ENCODE measurements at regions not wholly inside any gene's neighbourhood (a gene's known extent, or its start where the extent isn't known, plus 50 kb on each side); places are given as distances from the start of the nearest gene placed in this dataset.

- DNase-seq: peak; percentile 2
Measured at GRCh38 chr3:127049393-127049792, 66.5 kb downstream of the PLXNA1 start.

GRCh38 chr3:127050733-127051132 is 67.8 kb downstream of the PLXNA1 start:
- DNase-seq: no peak

DNA sequence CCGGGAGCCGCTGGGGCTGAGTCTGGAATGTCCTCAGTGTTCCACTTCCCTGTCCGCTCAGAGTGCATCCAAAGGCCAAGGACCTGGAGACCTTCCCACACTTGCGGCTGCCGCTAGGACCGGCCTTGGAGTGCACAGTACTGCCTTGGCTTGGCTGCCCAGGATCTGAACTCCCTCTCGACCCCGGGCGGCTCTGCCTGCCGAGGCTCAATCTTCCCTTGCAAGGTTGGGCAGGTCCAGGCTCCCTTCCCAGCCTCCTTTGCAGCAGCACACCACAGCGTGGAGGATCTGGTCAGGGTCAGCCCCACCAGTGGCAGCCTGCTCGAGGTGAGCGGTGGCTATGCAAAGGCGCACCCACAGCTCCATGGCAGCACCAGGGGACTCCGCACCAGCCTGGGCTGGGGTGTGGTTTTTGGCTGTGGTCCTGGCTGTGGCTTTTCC is 69.2 kb downstream of the PLXNA1 start:
- DNase-seq: no peak

DNA sequence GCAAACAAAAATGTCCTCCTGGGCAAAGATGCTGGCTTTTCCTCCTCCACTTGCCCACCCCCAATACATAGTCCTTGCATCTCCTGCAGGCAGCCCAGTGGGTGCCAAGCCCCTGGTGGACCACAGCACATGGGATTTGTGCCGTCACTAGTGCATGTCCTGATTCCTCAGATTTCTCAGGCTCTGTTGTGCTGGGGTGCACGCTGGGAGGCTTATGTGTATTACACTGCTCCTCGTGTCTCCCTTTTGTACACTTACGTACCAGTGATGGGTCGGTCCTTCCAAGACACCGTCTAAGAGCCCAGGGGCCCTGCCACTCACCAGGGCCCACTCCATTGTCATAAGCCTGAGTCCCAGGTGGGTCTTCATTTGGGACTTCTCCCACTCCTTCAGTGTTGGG is 70.1 kb downstream of the PLXNA1 start:
- DNase-seq: peak; percentile 4

- DNase-seq: peak; percentile 2
Measured at GRCh38 chr3:127053450-127053849, 70.5 kb downstream of the PLXNA1 start.

GRCh38 chr3:127053979-127054378 is 71.1 kb downstream of the PLXNA1 start:
- peak; percentile 5 for DNase-seq

DNA sequence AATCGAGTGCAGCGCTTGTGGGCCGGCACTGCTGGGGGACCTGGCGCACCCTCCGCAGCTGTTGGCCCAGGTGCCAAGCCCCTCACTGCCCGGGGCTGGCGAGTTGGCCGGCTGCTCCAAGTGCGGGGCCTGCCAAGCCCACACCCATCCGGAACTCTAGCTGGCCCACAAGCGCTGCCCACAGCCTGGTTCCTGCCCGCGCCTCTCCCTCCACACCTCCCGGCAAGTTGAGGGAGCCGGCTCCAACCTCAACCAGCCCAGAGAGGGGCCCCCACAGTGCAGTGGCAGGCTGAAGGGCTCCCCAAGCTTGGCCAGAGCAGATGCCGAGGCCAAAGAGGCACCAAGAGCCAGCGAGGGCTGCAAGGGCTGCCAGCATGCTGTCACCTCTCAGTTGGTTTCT is 73.4 kb downstream of the PLXNA1 start:
- peak; percentile 10 for DNase-seq

DNA sequence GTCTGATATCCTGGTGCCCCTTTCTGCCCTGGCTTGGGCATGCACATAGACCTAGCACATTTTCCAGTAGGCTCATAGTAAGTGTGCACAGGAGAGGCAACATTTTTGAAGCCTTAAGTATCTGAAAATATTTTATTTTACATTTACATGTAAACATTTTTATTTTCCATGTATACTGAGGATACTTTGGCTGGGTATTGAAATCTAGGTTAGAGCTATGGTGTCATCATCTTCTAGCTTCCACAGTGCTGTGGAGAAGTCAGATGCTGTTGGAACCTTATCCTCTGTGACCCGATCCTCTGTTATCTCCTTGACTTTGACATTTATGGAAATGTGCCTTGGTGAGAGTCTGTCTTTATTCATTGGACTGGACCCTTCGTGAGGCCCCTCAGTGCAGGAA is 74.1 kb downstream of the PLXNA1 start:
- no peak for DNase-seq

DNA sequence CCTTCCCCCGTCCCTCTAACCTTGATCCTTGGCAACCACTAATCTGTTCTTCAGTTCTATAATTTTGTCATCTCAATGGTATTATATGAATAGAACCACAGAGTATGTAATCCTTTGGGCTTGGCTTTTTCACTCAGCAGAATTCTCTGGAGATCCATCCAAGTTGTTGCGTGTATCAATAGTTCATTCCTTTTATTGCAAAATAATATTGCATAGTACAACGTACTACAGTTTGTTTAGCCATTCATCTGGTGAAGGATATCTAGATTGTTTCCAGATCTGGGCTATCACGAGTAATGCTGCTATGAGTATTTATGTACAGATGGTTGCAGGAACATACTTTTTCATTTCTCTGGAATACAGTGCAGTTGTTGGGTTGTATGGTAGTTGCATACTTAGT is 76.2 kb downstream of the PLXNA1 start:
- DNase-seq: no peak

DNA sequence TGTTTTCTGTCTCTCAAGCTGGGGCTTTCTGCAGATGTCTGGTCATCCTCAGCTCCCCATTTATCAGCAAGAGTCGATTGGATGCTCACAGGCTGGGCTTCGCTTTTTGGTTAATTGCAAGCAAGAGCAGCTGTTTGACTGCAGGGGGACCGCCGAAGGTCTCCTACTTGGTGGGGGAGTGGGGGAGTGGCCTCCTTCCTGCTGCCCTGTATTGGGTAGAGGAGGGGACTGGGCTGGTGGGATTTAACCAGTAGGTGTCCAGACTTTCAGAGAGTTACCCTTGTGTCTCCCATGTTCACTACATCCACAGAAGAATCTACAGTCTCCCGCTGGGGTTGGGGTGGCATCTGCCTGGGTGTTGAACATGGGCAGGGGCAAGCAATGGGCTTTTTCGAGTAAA is 78.7 kb downstream of the PLXNA1 start:
- no peak for DNase-seq

- DNase-seq: no peak
Measured at GRCh38 chr3:127062926-127063325, 80.0 kb downstream of the PLXNA1 start.

DNA sequence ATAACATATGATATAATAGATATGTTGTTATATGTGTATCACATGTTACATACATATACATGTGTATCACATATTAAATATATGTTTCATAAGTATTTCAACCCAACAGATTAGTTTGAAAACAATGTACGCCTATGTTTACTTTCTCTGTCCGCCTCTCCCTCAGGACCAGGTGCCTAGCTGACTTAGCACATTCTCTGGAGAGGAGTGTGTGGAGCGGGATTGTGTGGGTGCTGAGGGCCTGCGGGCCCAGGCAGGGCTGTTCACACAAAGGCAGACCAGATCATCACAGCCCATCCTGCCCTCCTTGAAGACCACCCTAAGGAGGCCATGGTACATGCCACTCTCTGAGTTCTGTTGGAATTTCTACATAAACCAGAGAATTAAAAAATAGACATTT is 81.0 kb downstream of the PLXNA1 start:
- DNase-seq: no peak

DNA sequence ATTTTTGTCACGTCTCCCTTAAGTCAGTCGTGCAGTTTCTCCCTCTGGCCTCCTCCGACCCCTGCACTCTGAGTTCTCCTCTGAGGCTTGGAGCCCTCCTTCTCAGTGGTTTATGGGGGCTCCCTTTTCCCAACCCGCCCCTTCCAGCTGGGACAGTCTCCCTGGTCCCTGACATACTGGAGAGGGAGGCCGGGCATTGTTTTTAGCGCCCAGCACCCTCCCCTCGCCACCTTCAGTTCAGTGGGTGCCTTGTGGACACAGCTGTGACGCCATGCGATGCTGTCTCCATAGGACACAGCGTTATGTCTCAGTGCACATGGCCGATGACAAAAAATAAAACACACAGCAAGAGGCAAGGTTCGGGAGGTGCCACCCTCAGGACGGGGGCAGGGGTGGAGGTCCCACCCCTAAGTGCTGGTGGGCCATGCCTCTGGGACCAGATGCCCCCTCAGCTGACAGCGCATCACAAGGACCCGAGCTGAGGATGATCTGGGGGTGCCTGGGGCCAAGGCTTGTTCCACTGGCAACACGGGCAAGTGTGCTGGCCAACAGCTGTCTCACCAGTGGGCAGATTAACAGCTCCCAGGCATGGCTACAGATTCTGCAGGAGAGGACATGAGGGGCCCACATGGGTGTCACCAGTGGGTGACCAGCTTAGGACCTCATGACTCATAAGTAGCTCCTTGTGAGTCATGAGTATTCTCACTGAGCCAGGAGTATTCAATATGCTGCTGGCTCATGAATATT is 81.6 kb downstream of the PLXNA1 start:
- DNase-seq: no peak

GRCh38 chr3:127065138-127065427 is 82.2 kb downstream of the PLXNA1 start:
- no peak for DNase-seq

- DNase-seq: no peak
Measured at GRCh38 chr3:127065561-127066290, 82.8 kb downstream of the PLXNA1 start.

- no peak for DNase-seq
Measured at GRCh38 chr3:127066635-127067034, 83.7 kb downstream of the PLXNA1 start.

- no peak for DNase-seq
Measured at GRCh38 chr3:127067116-127067910, 84.4 kb downstream of the PLXNA1 start.

DNA sequence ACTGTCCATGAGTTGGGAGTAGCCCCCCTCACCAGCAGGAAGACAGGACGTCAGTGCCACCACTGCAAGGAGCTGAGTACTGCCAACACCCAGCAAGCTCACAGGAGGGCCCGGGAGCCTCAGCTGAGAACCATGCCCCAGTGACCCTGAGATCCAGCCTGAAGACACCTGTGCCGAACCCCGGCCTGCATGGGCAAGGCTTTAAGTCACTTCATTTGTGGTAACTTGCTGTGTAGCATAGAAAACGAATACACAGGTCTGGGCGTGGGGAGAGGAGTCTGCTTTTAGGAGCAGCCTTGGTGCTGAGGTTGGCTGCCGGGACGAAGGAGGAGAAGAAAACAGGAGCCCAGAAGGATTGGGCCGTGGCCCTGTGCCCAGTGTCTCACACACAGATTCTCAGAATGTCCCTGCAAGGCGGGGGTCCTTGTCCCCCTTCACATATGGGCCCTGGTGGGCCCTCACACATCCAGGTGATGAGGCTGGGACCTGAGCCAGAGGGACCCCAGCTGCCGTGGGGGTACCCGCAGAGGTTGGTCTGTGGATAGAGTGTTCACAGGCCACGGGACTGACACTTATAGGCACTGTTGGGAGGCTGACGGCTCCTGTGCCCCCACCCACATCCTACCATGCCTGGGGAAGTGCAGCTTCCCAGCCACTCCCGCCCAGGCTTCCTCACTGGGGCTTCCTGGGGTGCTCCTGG is 85.3 kb downstream of the PLXNA1 start:
- DNase-seq: no peak

- DNase-seq: no peak
Measured at GRCh38 chr3:127068871-127069270, 86.0 kb downstream of the PLXNA1 start.

- DNase-seq: peak; percentile 2
Measured at GRCh38 chr3:127069814-127070440, 87.0 kb downstream of the PLXNA1 start.

DNA sequence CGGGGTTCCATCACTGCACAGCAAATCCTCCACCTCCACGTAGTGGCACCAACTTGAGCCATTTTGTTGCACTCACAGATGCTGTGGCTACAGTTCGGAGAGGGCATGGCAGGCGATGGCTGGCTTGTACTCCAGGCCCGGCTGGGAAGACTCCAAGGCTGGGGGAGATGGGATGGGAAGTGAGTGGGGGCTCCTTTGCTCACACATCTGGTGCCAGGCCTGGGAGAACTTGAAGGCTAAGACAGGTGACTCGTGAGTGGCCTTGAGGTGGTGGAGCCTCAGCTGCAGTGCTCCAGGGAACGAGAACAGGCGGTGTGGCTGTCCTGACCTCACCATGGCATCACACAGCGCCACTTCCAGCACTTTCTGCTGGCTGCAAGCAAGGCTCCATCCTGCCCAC is 87.9 kb downstream of the PLXNA1 start:
- peak; percentile 4 for DNase-seq

- DNase-seq: peak; percentile 1
Measured at GRCh38 chr3:127071597-127072001, 88.7 kb downstream of the PLXNA1 start.
